Activated T-cell treated with anti-CD3 and anti-CD28 coated beads, Interleukin-2, amount 50 U/mL, for 72 hours (primary cell): ENCODE measurements at regions not wholly inside any gene's neighbourhood (a gene's known extent, or its start where the extent isn't known, plus 50 kb on each side); places are given as distances from the start of the nearest gene placed in this dataset.

Experiments used
- ATAC-seq, 2 donors: fragments of 150-1000 bp; cut with Tn5 transposase; replicated peaks in 1 of 2; 2 replicates each; pipeline ENCODE4 v1.10.0; 2021; ENCODE audit warnings: moderate library complexity in 2 of 2, mild to moderate bottlenecking in 1 of 2
- DNase-seq, 2 donors: peaks; one replicate each; pipeline ENCODE4 v3.0.0; 2021 to 2022; ENCODE audit warnings: mixed read lengths in 1 of 2
- H3K27ac Mint-ChIP-seq: one replicate; pipeline ENCODE4 v1.8.0; 2022; ENCODE audit warnings: mild to moderate bottlenecking, moderate library complexity, mixed read lengths
- H3K27me3 Mint-ChIP-seq: one replicate; pipeline ENCODE4 v1.8.0; 2022; ENCODE audit warnings: low read depth, mixed read lengths
- H3K36me3 Mint-ChIP-seq, 2 donors: one replicate each; pipeline ENCODE4 v1.8.0; 2022; ENCODE audit warnings: mixed read lengths in 2 of 2, mild to moderate bottlenecking in 1 of 2; ENCODE audit not compliant: insufficient read depth in 2 of 2
- H3K4me1 Mint-ChIP-seq: one replicate; pipeline ENCODE4 v1.8.0; 2022; ENCODE audit warnings: low read depth, mixed read lengths
- H3K4me3 Mint-ChIP-seq, 2 donors: one replicate each; pipeline ENCODE4 v1.8.0; 2022; ENCODE audit warnings: mild to moderate bottlenecking in 2 of 2, mixed read lengths in 2 of 2, moderate library complexity in 2 of 2
- H3K9me3 Mint-ChIP-seq, 2 donors: one replicate each; pipeline ENCODE4 v1.8.0; 2022; ENCODE audit warnings: mixed read lengths in 2 of 2

DNA sequence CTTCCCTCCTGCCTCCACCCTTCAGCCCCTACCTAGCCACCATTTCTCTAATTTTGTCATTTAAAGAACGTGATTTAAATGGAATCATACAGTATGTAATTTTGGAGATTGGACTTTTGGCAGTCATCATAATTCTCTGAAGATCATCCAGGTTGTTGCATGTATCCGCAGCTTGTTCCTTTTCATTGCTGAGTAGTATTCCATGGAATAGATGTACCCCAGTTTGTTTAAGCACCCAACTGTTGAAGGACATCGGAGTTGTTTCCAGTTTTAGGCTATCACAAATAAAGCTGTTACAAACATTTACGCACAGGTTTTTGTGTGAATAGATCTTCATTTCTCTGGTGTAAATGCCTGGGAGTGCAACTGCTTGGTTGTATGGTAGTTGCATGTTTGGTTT is 61.1 kb upstream of the PWP1 start:
- DNase-seq: no peak
- no peaks in the 10 kb centered on the region for H3K4me1 Mint-ChIP-seq
- peaks cover 2 to 5% of the 10 kb centered on the region in 2 donors for H3K9me3 Mint-ChIP-seq
- H3K36me3 Mint-ChIP-seq: peaks cover 7 to 10% of the 10 kb centered on the region in 2 donors
- no peak overlapping the region for H3K27ac Mint-ChIP-seq
- H3K27me3 Mint-ChIP-seq: no peaks in the 10 kb centered on the region
- H3K4me3 Mint-ChIP-seq: no peak overlapping the region
- no peak for ATAC-seq

DNA sequence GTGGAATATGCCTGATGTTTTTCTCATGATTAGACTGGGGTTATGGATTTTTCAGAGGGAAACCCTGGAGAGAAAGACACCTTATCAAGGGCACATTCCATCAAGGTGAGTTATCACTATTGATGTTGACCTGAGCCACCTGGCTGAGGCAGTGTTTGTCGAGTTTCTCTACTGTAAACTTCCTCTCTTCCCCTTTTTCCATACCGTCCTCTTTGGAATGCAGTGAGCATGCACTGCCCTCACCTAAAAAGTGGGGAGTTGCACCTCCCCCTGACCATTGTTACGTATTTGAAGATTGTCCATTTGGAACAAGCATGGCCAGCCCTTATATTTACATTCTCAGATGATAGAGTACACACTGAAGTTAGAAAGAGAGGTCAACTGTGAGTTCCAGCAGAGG is 53.9 kb upstream of the PWP1 start:
- Mint-ChIP-seq H3K27me3 (no peaks in the 10 kb centered on the region), H3K4me1 (no peaks in the 10 kb centered on the region), H3K4me3 (no peak overlapping the region), H3K27ac (no peak overlapping the region), H3K36me3 (no peaks in the 10 kb centered on the region), H3K9me3 (no peaks in the 10 kb centered on the region)
- no peak for ATAC-seq
- no peak for DNase-seq

DNA sequence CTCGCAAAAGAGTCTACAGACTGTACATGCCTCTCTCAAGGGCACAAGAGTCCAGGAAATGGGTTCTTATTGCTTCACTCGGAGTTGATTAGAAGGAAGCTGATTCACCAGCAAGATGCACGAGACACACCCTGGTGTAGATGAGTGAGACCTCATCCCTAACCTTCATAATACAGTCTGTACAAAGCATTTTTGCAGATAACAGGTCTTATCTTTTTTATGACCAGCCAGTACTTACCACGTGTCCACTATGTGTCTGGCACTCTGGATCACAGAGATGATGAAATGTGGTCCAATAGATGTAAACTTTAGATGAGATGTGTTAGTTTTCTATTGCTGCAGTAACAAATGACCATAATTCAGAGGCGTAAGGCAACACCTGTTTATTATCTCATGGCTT is 53.4 kb upstream of the PWP1 start:
- no peaks in the 10 kb centered on the region for H3K4me1 Mint-ChIP-seq
- no peaks in the 10 kb centered on the region for H3K27me3 Mint-ChIP-seq
- no peaks in the 10 kb centered on the region for H3K9me3 Mint-ChIP-seq
- no peak overlapping the region for H3K4me3 Mint-ChIP-seq
- no peaks in the 10 kb centered on the region for H3K36me3 Mint-ChIP-seq
- ATAC-seq: no peak
- no peak for DNase-seq
- H3K27ac Mint-ChIP-seq: no peak overlapping the region

DNA sequence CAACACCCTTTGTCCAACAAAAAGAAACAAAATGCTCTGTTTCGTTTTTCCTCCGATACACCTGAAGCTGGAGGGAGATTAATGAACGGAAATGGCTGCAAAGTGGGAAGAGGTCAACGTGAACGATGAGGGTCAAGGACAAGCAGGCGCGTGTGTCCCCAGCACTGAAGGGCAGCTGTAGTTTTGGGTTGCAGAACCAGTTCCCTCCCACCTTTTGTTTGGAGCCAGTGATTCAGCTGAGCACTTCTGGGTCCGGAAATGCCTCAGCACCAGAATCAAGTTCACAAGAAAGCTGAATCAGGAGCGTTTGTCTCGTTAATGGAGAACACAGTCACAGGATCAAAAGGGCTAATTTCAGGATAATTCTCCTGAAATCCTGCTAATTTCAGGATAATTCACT is 51.1 kb upstream of the PWP1 start:
- DNase-seq (no peak), ATAC-seq (no peak)
- no peaks in the 10 kb centered on the region for H3K9me3 Mint-ChIP-seq
- no peaks in the 10 kb centered on the region for H3K4me1 Mint-ChIP-seq
- H3K4me3 Mint-ChIP-seq: no peak overlapping the region
- no peaks in the 10 kb centered on the region for H3K27me3 Mint-ChIP-seq
- no peaks in the 10 kb centered on the region for H3K36me3 Mint-ChIP-seq
- H3K27ac Mint-ChIP-seq: no peak overlapping the region

DNA sequence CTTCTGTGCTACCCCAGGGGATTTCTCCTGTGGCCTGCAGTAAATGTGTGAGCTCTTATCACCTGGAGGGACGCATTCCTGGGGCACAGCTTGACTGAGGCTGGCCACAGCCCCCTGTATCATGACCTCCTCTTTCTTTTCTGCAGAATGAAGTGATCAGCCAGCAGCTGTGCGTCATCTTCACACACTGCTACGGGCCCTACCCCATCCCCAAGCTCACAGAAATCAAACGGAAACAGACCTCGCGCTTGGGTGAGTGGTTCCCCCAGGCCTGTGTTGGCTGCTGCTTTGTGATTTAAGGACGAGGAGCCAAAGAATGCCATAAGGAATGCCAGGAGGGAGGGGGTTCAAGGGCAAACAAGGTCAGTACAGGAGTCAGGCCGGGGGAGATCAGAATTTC is 50.5 kb upstream of the PWP1 start:
- DNase-seq (no peak), ATAC-seq (no peak)
- H3K27ac Mint-ChIP-seq: no peak overlapping the region
- H3K4me3 Mint-ChIP-seq: no peak overlapping the region
- H3K9me3 Mint-ChIP-seq: no peaks in the 10 kb centered on the region
- no peaks in the 10 kb centered on the region for H3K36me3 Mint-ChIP-seq
- H3K27me3 Mint-ChIP-seq: no peaks in the 10 kb centered on the region
- H3K4me1 Mint-ChIP-seq: no peaks in the 10 kb centered on the region
